Mucosa of descending colon (tissue), 3 donors: ENCODE measurements at regions not wholly inside any gene's neighbourhood (a gene's known extent, or its start where the extent isn't known, plus 50 kb on each side); places are given as distances from the start of the nearest gene placed in this dataset.

Source experiments
- ATAC-seq: fragments of 200-7000 bp; cut with Tn5 transposase; one replicate; pipeline ENCODE4 v1.9.1; 2020; ENCODE audit warnings: mild to moderate bottlenecking, moderate library complexity
- DNase-seq, 3 donors: peaks; one replicate each; pipeline ENCODE4 v3.0.0-alpha.2; 2020
- H3K36me3 ChIP-seq: fragments of 200-600 bp; one replicate; pipeline ENCODE4 v1.8.0; 2021; ENCODE audit warnings: low read depth, mild to moderate bottlenecking
- H3K4me1 ChIP-seq: fragments of 200-600 bp; one replicate; pipeline ENCODE4 v1.8.0; 2021; ENCODE audit warnings: low read depth, mild to moderate bottlenecking
- H3K4me3 ChIP-seq: fragments of 200-600 bp; one replicate; pipeline ENCODE4 v1.8.0; 2021; ENCODE audit warnings: mild to moderate bottlenecking
- H3K9me3 ChIP-seq: fragments of 200-600 bp; one replicate; pipeline ENCODE4 v1.8.0; 2021; ENCODE audit warnings: mild to moderate bottlenecking
- CTCF ChIP-seq: fragments of 200-600 bp; IDR thresholded peaks from one replicate; pipeline ENCODE4 v1.8.0; 2022; ENCODE audit warnings: antibody characterized with exemption, mild to moderate bottlenecking
- intact Hi-C, 2 donors: fragments of 100-400 bp; cut with DNase I in 1 of 2; cut with micrococcal nuclease in 1 of 2; formaldehyde crosslinking; loops; one replicate each; pipeline versions ENCODE4 v1.11.0 to v1.11.1; 2022; cut with DNase I, micrococcal nuclease
- donor health status: DM: no; HTN: no; CAD: no; lungs with moderate emphysema.
- donor health status: DM: no; HTN: no; CAD: no.
- donor health status: DM: no; HTN: yes; CAD: no.

GRCh38 chr20:41672282-41672681 is 54.1 kb upstream of the CHD6 start:
- no peak for ATAC-seq
- no peaks in the 10 kb centered on the region for H3K36me3 ChIP-seq
- no peaks in the 10 kb centered on the region for H3K4me1 ChIP-seq
- intact Hi-C loops, result no loop called here
- no peak overlapping the region for H3K4me3 ChIP-seq
- DNase-seq, result no peak
- no peaks in the 10 kb centered on the region for H3K9me3 ChIP-seq
- TF ChIP-seq CTCF, result no peak

GRCh38 chr20:41671143-41671542 is 53.0 kb upstream of the CHD6 start:
- no peak for TF ChIP-seq CTCF
- H3K9me3 ChIP-seq, result no peaks in the 10 kb centered on the region
- no peak for ATAC-seq
- DNase-seq, result no peak
- H3K36me3 ChIP-seq, result no peaks in the 10 kb centered on the region
- H3K4me3 ChIP-seq, result no peak overlapping the region
- intact Hi-C loops, result no loop called here
- no peaks in the 10 kb centered on the region for H3K4me1 ChIP-seq

GRCh38 chr20:41670631-41671030 is 52.5 kb upstream of the CHD6 start:
- no peak for ATAC-seq
- H3K4me1 ChIP-seq, result no peaks in the 10 kb centered on the region
- H3K36me3 ChIP-seq, result no peaks in the 10 kb centered on the region
- intact Hi-C loops, result no loop called here
- TF ChIP-seq CTCF, result no peak
- DNase-seq, result no peak
- H3K4me3 ChIP-seq, result no peak overlapping the region
- H3K9me3 ChIP-seq, result no peaks in the 10 kb centered on the region

GRCh38 chr20:41669708-41670263 is 51.6 kb upstream of the CHD6 start:
- ATAC-seq (no peak), DNase-seq (no peak)
- no peak for TF ChIP-seq CTCF

GRCh38 chr20:41668057-41668749 is 50.0 kb upstream of the CHD6 start:
- intact Hi-C loops, result no loop called here
- no peaks in the 10 kb centered on the region for H3K4me1 ChIP-seq

More at GRCh38 chr20:41669708-41670263, 51.6 kb upstream of the CHD6 start:
- intact Hi-C loops, result no loop called here
- no peaks in the 10 kb centered on the region for H3K4me1 ChIP-seq
- H3K9me3 ChIP-seq, result no peaks in the 10 kb centered on the region
- H3K36me3 ChIP-seq, result no peaks in the 10 kb centered on the region
- H3K4me3 ChIP-seq, result no peak overlapping the region

More at GRCh38 chr20:41668057-41668749, 50.0 kb upstream of the CHD6 start:
- no peak for DNase-seq
- no peak overlapping the region for H3K4me3 ChIP-seq
- TF ChIP-seq CTCF, result no peak
- no peaks in the 10 kb centered on the region for H3K9me3 ChIP-seq
- no peaks in the 10 kb centered on the region for H3K36me3 ChIP-seq
- ATAC-seq, result no peak
